ENCODE measurements at regions not wholly inside any gene's neighbourhood (a gene's known extent, or its start where the extent isn't known, plus 50 kb on each side); places are given as distances from the start of the nearest gene placed in this dataset.

DNA sequence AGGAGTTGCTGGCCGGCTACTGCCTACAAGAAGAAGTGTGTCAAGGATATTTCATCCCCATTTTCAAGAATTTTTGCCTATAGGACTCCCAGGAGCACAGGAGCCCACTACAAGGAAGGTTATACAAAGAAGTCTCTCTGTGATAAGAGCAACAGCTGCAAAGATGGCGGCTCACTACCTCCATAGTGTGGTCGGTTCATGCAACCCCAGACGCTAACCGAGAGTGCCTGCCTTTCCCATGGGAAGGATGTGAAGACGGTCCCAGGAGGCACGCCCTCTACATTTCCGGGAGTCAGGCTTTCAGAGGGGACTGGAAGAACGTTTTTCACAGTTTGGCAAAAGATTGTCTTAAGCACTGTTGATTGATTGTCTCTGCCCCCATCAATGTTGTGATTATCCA, 816.3 kb downstream of the QKI start:
- Histone ChIP-seq H3K36me3 (ENCODE audit: low read length) (no peaks in the 10 kb centered on the region), H3K27ac (ENCODE audit: low read depth, low read length) (no peak overlapping the region), H2AFZ (ENCODE audit: low read depth, low read length, severe bottlenecking) (no peak overlapping the region), H3K9me3 (ENCODE audit: insufficient read depth, low read length) (no peaks in the 10 kb centered on the region), H3K4me2 (ENCODE audit: low read depth, low read length, poor library complexity, severe bottlenecking) (no peak overlapping the region), H3K27me3 (ENCODE audit: low read length) (no peaks in the 10 kb centered on the region), H4K20me1 (ENCODE audit: low read depth, low read length) (no peaks in the 10 kb centered on the region), H3K4me3 (ENCODE audit: insufficient read depth, low read length, poor library complexity, severe bottlenecking) (no peak overlapping the region), H3K9ac (ENCODE audit: low read length) (no peak overlapping the region), H3F3A (ENCODE audit: insufficient read depth) (no peaks in the 10 kb centered on the region), H3K9me2 (replicated peaks; ENCODE audit: insufficient read depth, low read length) (no peaks in the 10 kb centered on the region), H3K79me2 (ENCODE audit: insufficient read depth, low read length) (no peaks in the 10 kb centered on the region)
- TF ChIP-seq EZH2phosphoT487 (conservative IDR thresholded peaks at IDR 0.05; ENCODE audit: low read length): no peak
- TF ChIP-seq, protein P1, sequence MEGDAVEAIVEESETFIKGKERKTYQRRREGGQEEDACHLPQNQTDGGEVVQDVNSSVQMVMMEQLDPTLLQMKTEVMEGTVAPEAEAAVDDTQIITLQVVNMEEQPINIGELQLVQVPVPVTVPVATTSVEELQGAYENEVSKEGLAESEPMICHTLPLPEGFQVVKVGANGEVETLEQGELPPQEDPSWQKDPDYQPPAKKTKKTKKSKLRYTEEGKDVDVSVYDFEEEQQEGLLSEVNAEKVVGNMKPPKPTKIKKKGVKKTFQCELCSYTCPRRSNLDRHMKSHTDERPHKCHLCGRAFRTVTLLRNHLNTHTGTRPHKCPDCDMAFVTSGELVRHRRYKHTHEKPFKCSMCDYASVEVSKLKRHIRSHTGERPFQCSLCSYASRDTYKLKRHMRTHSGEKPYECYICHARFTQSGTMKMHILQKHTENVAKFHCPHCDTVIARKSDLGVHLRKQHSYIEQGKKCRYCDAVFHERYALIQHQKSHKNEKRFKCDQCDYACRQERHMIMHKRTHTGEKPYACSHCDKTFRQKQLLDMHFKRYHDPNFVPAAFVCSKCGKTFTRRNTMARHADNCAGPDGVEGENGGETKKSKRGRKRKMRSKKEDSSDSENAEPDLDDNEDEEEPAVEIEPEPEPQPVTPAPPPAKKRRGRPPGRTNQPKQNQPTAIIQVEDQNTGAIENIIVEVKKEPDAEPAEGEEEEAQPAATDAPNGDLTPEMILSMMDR (IDR thresholded peaks at IDR 0.05; ENCODE audit: insufficient read depth, low read length, poor library complexity, severe bottlenecking): no peak

DNA sequence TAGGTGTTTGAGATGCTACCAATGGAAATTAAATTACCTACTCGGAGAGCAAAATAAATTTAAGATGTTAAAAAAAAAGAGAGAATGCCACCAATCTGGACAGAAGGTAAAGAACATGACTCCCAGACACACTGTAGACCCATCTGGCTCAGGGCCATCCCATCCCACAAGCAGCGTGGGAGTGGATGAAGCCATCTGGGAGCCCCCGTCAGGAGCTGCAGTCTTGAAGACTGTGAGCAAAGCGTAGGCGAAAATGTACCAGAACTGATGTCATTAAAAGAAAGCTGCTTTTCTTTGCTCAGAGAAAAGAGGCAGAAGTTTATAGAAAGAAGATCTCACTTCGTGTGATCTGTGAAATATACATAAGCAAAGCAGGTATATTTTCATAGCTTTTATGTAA, 815.7 kb downstream of the QKI start:
- H3K27ac ChIP-seq (ENCODE audit: low read depth, low read length): no peak overlapping the region
- H3K4me2 ChIP-seq (ENCODE audit: low read depth, low read length, poor library complexity, severe bottlenecking): no peak overlapping the region
- H3K9me2 ChIP-seq (replicated peaks; ENCODE audit: insufficient read depth, low read length): no peaks in the 10 kb centered on the region
- H4K20me1 ChIP-seq (ENCODE audit: low read depth, low read length): no peaks in the 10 kb centered on the region
- H3K9me3 ChIP-seq (ENCODE audit: insufficient read depth, low read length): no peaks in the 10 kb centered on the region
- H3F3A ChIP-seq (ENCODE audit: insufficient read depth): no peaks in the 10 kb centered on the region
- H3K9ac ChIP-seq (ENCODE audit: low read length): no peak overlapping the region
- H3K4me3 ChIP-seq (ENCODE audit: insufficient read depth, low read length, poor library complexity, severe bottlenecking): no peak overlapping the region
- TF ChIP-seq, protein P1 (IDR thresholded peaks at IDR 0.05; ENCODE audit: insufficient read depth, low read length, poor library complexity, severe bottlenecking): no peak
- H3K36me3 ChIP-seq (ENCODE audit: low read length): no peaks in the 10 kb centered on the region
- H2AFZ ChIP-seq (ENCODE audit: low read depth, low read length, severe bottlenecking): no peak overlapping the region
- no peaks in the 10 kb centered on the region for H3K79me2 ChIP-seq (ENCODE audit: insufficient read depth, low read length)
- H3K27me3 ChIP-seq (ENCODE audit: low read length): no peaks in the 10 kb centered on the region

DNA sequence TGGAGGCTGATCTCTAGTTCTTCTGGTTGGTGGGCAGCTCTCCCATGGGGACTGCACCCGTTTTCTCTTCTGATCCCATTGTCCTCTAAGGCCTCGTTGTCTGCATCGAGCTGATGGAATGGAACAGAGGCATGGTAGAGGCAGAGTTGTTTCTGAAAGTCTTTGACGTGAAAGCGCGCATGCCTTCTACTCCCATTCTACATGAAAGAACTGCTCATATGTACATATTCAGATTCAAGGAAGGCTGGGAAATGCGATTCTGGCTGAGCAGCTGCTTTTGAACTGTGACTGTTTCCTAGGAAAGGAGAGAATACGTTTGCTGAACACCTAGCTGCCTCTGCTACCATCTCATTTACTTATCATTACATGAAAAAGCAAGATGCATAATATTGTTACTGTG, 815.2 kb downstream of the QKI start:
- Histone ChIP-seq H2AFZ (ENCODE audit: low read depth, low read length, severe bottlenecking) (no peak overlapping the region), H3K27me3 (ENCODE audit: low read length) (no peaks in the 10 kb centered on the region), H3K36me3 (ENCODE audit: low read length) (no peaks in the 10 kb centered on the region), H3K9me2 (replicated peaks; ENCODE audit: insufficient read depth, low read length) (no peaks in the 10 kb centered on the region), H3K27ac (ENCODE audit: low read depth, low read length) (no peak overlapping the region), H3K9me3 (ENCODE audit: insufficient read depth, low read length) (no peaks in the 10 kb centered on the region), H3K4me3 (ENCODE audit: insufficient read depth, low read length, poor library complexity, severe bottlenecking) (no peak overlapping the region), H4K20me1 (ENCODE audit: low read depth, low read length) (no peaks in the 10 kb centered on the region), H3K4me2 (ENCODE audit: low read depth, low read length, poor library complexity, severe bottlenecking) (no peak overlapping the region), H3F3A (ENCODE audit: insufficient read depth) (no peaks in the 10 kb centered on the region), H3K79me2 (ENCODE audit: insufficient read depth, low read length) (no peaks in the 10 kb centered on the region), H3K9ac (ENCODE audit: low read length) (no peak overlapping the region)
- no peak for TF ChIP-seq EZH2phosphoT487 (conservative IDR thresholded peaks at IDR 0.05; ENCODE audit: low read length)

GRCh38 chr6:164227952-164228522, 813.5 kb downstream of the QKI start:
- Histone ChIP-seq H3K9me2 (replicated peaks; ENCODE audit: insufficient read depth, low read length) (no peaks in the 10 kb centered on the region), H3K9ac (ENCODE audit: low read length) (no peak overlapping the region), H3K9me3 (ENCODE audit: insufficient read depth, low read length) (no peaks in the 10 kb centered on the region), H3K36me3 (ENCODE audit: low read length) (no peaks in the 10 kb centered on the region), H3K4me2 (ENCODE audit: low read depth, low read length, poor library complexity, severe bottlenecking) (no peak overlapping the region), H3K79me2 (ENCODE audit: insufficient read depth, low read length) (no peaks in the 10 kb centered on the region), H3F3A (ENCODE audit: insufficient read depth) (no peaks in the 10 kb centered on the region), H3K4me3 (ENCODE audit: insufficient read depth, low read length, poor library complexity, severe bottlenecking) (no peak overlapping the region), H3K27me3 (ENCODE audit: low read length) (no peaks in the 10 kb centered on the region), H2AFZ (ENCODE audit: low read depth, low read length, severe bottlenecking) (no peak overlapping the region), H3K27ac (ENCODE audit: low read depth, low read length) (no peak overlapping the region), H4K20me1 (ENCODE audit: low read depth, low read length) (no peaks in the 10 kb centered on the region)
- no peak for TF ChIP-seq EZH2phosphoT487 (conservative IDR thresholded peaks at IDR 0.05; ENCODE audit: low read length)
